GM12864 (cell line): ENCODE measurements at regions not wholly inside any gene's neighbourhood (a gene's known extent, or its start where the extent isn't known, plus 50 kb on each side); places are given as distances from the start of the nearest gene placed in this dataset.
"Not testable (repeated sequence)": the region's sequence is repeated elsewhere in the genome, so short reads cannot be mapped to it uniquely, and the experiment has no call there.

Source experiments
- DNase-seq: peaks from one replicate; pipeline ENCODE4 v3.0.0-alpha.2; 2011; ENCODE audit warnings: low read depth
- H3K4me3 ChIP-seq: 2 replicates; pipeline ENCODE4 v1.5.1; 2011; ENCODE audit warnings: mild to moderate bottlenecking, low read depth, low read length, control low read depth
- CTCF ChIP-seq: IDR thresholded peaks from 2 replicates; pipeline ENCODE4 v1.5.1; 2011; ENCODE audit warnings: low read depth, mild to moderate bottlenecking, moderate library complexity, low read length, control low read depth, inconsistent platforms; ENCODE audit errors: missing control alignments

GRCh38 chr9:33649463-33649862 is 125.4 kb downstream of the ANKRD18B start:
- no peak overlapping the region for H3K4me3 ChIP-seq
- DNase-seq: no peak
- TF ChIP-seq CTCF: no peak

GRCh38 chr9:33651125-33651524 is 127.1 kb downstream of the ANKRD18B start:
- DNase-seq: no peak
- no peak overlapping the region for H3K4me3 ChIP-seq
- TF ChIP-seq CTCF: no peak

- no peak for DNase-seq
- H3K4me3 ChIP-seq: no peak overlapping the region
- TF ChIP-seq CTCF: no peak
Observed at GRCh38 chr9:33659921-33660320, 135.4 kb upstream of the PRSS3 start.

- TF ChIP-seq CTCF: no peak
- H3K4me3 ChIP-seq: no peak overlapping the region
- DNase-seq: no peak
Observed at GRCh38 chr9:33660772-33661171, 134.6 kb upstream of the PRSS3 start.

GRCh38 chr9:33661176-33661575 is 134.2 kb upstream of the PRSS3 start:
- H3K4me3 ChIP-seq: no peak overlapping the region
- no peak for DNase-seq
- no peak for TF ChIP-seq CTCF

- no peak overlapping the region for H3K4me3 ChIP-seq
- no peak for TF ChIP-seq CTCF
- no peak for DNase-seq
Observed at GRCh38 chr9:33662871-33663270, 132.5 kb upstream of the PRSS3 start.

GRCh38 chr9:33676194-33676745 is 119.1 kb upstream of the PRSS3 start:
- DNase-seq, H3K4me3 ChIP-seq: not testable (repeated sequence)
